Smooth muscle cell (in vitro differentiated cells): ENCODE measurements at regions not wholly inside any gene's neighbourhood (a gene's known extent, or its start where the extent isn't known, plus 50 kb on each side); places are given as distances from the start of the nearest gene placed in this dataset.
"Not testable (repeated sequence)": the region's sequence is repeated elsewhere in the genome, so short reads cannot be mapped to it uniquely, and the experiment has no call there.

Experiments
- DNase-seq: peaks from one replicate; lab custom pipeline; 2025; ENCODE audit not compliant: unreplicated experiment; lab: John Stamatoyannopoulos, UW
- H2AFZ ChIP-seq: fragments of 200-600 bp; sonication (generic); 2 replicates; pipeline ENCODE4 v1.6.0; 2016; ENCODE audit warnings: antibody characterized with exemption, low read depth, mild to moderate bottlenecking
- H3F3A ChIP-seq: fragments of 200-600 bp; sonication (generic); 2 replicates; pipeline ENCODE4 v1.6.0; 2017; ENCODE audit warnings: antibody characterized with exemption, low read depth
- H3K27ac ChIP-seq: fragments of 200-600 bp; sonication (generic); 2 replicates; pipeline ENCODE4 v1.5.1; 2016; ENCODE audit warnings: low read depth, mild to moderate bottlenecking
- H3K27me3 ChIP-seq: fragments of 200-600 bp; sonication (generic); 2 replicates; pipeline ENCODE4 v1.6.1; 2016; ENCODE audit warnings: low read depth, mild to moderate bottlenecking
- H3K36me3 ChIP-seq: fragments of 200-600 bp; sonication (generic); 2 replicates; pipeline ENCODE4 v1.5.1; 2016; ENCODE audit warnings: low read depth
- H3K4me1 ChIP-seq: fragments of 200-600 bp; sonication (generic); 2 replicates; pipeline ENCODE4 v1.5.1; 2016; ENCODE audit warnings: low read depth
- H3K4me2 ChIP-seq: fragments of 200-600 bp; sonication (generic); 2 replicates; pipeline ENCODE4 v1.6.0; 2016; ENCODE audit warnings: mild to moderate bottlenecking
- H3K4me3 ChIP-seq: fragments of 200-600 bp; sonication (generic); 2 replicates; pipeline ENCODE4 v1.5.1; 2016; ENCODE audit warnings: mild to moderate bottlenecking
- H3K79me2 ChIP-seq: fragments of 200-600 bp; sonication (generic); 2 replicates; pipeline ENCODE4 v1.6.0; 2016; ENCODE audit warnings: low read depth, mild to moderate bottlenecking
- H3K9ac ChIP-seq: fragments of 200-600 bp; sonication (generic); 2 replicates; pipeline ENCODE4 v1.6.0; 2016; ENCODE audit warnings: low read depth
- H3K9me3 ChIP-seq: fragments of 200-600 bp; sonication (generic); replicated peaks from 2 replicates; pipeline ENCODE4 v1.5.1; 2016; ENCODE audit warnings: low read depth
- H4K20me1 ChIP-seq: fragments of 200-600 bp; sonication (generic); 2 replicates; pipeline ENCODE4 v1.6.0; 2016; ENCODE audit warnings: low read depth
- CTCF ChIP-seq: fragments of 200-600 bp; sonication (generic); IDR thresholded peaks from 2 replicates; pipeline ENCODE4 v1.5.1; 2017; ENCODE audit warnings: borderline replicate concordance, mild to moderate bottlenecking, antibody characterized with exemption; ENCODE audit not compliant: insufficient read depth, poor library complexity, severe bottlenecking
- WGBS: methylation state at CpG from one replicate; pipeline ENCODE4 v1.1.7; 2016; ENCODE audit warnings: low lambda C conversion rate; 5-methylcytosine and 5-hydroxymethylcytosine counted together

GRCh38 chr1:94660994-94661393, 119.4 kb upstream of the F3 start:
- H3K4me1 ChIP-seq: peaks cover 31% of the 10 kb centered on the region
- no peak for DNase-seq
- no peaks in the 10 kb centered on the region for H3K79me2 ChIP-seq
- H3K27me3 ChIP-seq: no peaks in the 10 kb centered on the region
- H3K9ac ChIP-seq: no peak overlapping the region
- no peak overlapping the region for H3K4me3 ChIP-seq
- peak overlapping the region; percentile 40 for H3K4me2 ChIP-seq
- peaks cover 22% of the 10 kb centered on the region for H3F3A ChIP-seq
- H3K36me3 ChIP-seq: no peaks in the 10 kb centered on the region
- no peaks in the 10 kb centered on the region for H3K9me3 ChIP-seq
- H2AFZ ChIP-seq: peak overlapping the region; percentile 4
- peak overlapping the region; percentile 49 for H3K27ac ChIP-seq
- no peak for TF ChIP-seq CTCF
- H4K20me1 ChIP-seq: no peaks in the 10 kb centered on the region

- H3K9ac ChIP-seq: no peak overlapping the region
- peaks cover 31% of the 10 kb centered on the region for H3K4me1 ChIP-seq
- H3K27ac ChIP-seq: peak overlapping the region; percentile 49
- H3K27me3 ChIP-seq: no peaks in the 10 kb centered on the region
- H2AFZ ChIP-seq: peak overlapping the region; percentile 4
- H3K79me2 ChIP-seq: no peaks in the 10 kb centered on the region
- H3K4me2 ChIP-seq: peak overlapping the region; percentile 40
- no peaks in the 10 kb centered on the region for H4K20me1 ChIP-seq
- no peaks in the 10 kb centered on the region for H3K36me3 ChIP-seq
- no peak for DNase-seq
- H3F3A ChIP-seq: peaks cover 22% of the 10 kb centered on the region
- H3K9me3 ChIP-seq: no peaks in the 10 kb centered on the region
- no peak overlapping the region for H3K4me3 ChIP-seq
- WGBS: 86% methylated on average over 2 of the region's 2 CpGs
- TF ChIP-seq CTCF: no peak
Measured at GRCh38 chr1:94660258-94660657, 118.7 kb upstream of the F3 start.

- Histone ChIP-seq H3F3A (peaks cover 22% of the 10 kb centered on the region), H3K4me1 (peaks cover 26% of the 10 kb centered on the region)
- H3K79me2 ChIP-seq, H3K4me2 ChIP-seq, H3K27ac ChIP-seq, H3K9me3 ChIP-seq, H3K36me3 ChIP-seq, H3K4me3 ChIP-seq, DNase-seq, H4K20me1 ChIP-seq, H3K9ac ChIP-seq, H2AFZ ChIP-seq, H3K27me3 ChIP-seq: not testable (repeated sequence)
- WGBS: 97% methylated on average over 1 of the region's 1 CpG
Measured at GRCh38 chr1:94659202-94659601, 117.6 kb upstream of the F3 start.

GRCh38 chr1:94658221-94658620, 116.7 kb upstream of the F3 start:
- 18% methylated on average over 3 of the region's 3 CpGs for WGBS
- no peaks in the 10 kb centered on the region for H4K20me1 ChIP-seq
- H3K4me3 ChIP-seq: no peak overlapping the region
- no peak overlapping the region for H3K4me2 ChIP-seq
- H3K27me3 ChIP-seq: no peaks in the 10 kb centered on the region
- H3K4me1 ChIP-seq: peaks cover 30% of the 10 kb centered on the region
- no peaks in the 10 kb centered on the region for H3K79me2 ChIP-seq
- no peaks in the 10 kb centered on the region for H3K36me3 ChIP-seq
- H2AFZ ChIP-seq: peak overlapping the region; percentile 56
- no peak overlapping the region for H3K9ac ChIP-seq
- H3F3A ChIP-seq: peaks cover 22% of the 10 kb centered on the region
- no peaks in the 10 kb centered on the region for H3K9me3 ChIP-seq
- H3K27ac ChIP-seq: peak overlapping the region; percentile 74
- DNase-seq: no peak
- no peak for TF ChIP-seq CTCF

GRCh38 chr1:94657776-94658175, 116.2 kb upstream of the F3 start:
- peaks cover 22% of the 10 kb centered on the region for H3F3A ChIP-seq
- peaks cover 30% of the 10 kb centered on the region for H3K4me1 ChIP-seq
- H3K4me3 ChIP-seq, H3K27me3 ChIP-seq, H3K4me2 ChIP-seq, DNase-seq, H3K79me2 ChIP-seq, H3K9me3 ChIP-seq, H3K36me3 ChIP-seq, H3K9ac ChIP-seq, H4K20me1 ChIP-seq: not testable (repeated sequence)
- WGBS: 47% methylated on average over 4 of the region's 4 CpGs
- H2AFZ ChIP-seq: peak overlapping the region; percentile 56
- H3K27ac ChIP-seq: peak overlapping the region; percentile 74
